ENCODE measurements at regions not wholly inside any gene's neighbourhood (a gene's known extent, or its start where the extent isn't known, plus 50 kb on each side); places are given as distances from the start of the nearest gene placed in this dataset.

GRCh38 chr2:133993160-133993559 lies 260.7 kb upstream of the MGAT5 start:
- TF ChIP-seq CTCF (IDR thresholded peaks at IDR 0.05): no peak
- no peak for TF ChIP-seq POLR2A (IDR thresholded peaks at IDR 0.05)
